Mononuclear cell (primary cell): ENCODE measurements at regions not wholly inside any gene's neighbourhood (a gene's known extent, or its start where the extent isn't known, plus 50 kb on each side); places are given as distances from the start of the nearest gene placed in this dataset.

Experiments used
- H3K27me3 ChIP-seq: 2 replicates; pipeline ENCODE4 v1.6.0; 2011; ENCODE audit warnings: low read length, control low read depth; ENCODE audit not compliant: insufficient read depth
- H3K4me1 ChIP-seq: 2 replicates; pipeline ENCODE4 v1.5.1; 2011; ENCODE audit warnings: mild to moderate bottlenecking, low read length, control low read depth; ENCODE audit not compliant: insufficient read depth
- H3K4me3 ChIP-seq: 2 replicates; pipeline ENCODE4 v1.5.1; 2011; ENCODE audit warnings: mild to moderate bottlenecking, low read length, moderate library complexity
- H3K9me3 ChIP-seq: 2 replicates; pipeline ENCODE4 v1.5.1; 2011; ENCODE audit warnings: low read depth, mild to moderate bottlenecking, control low read depth, low read length

DNA sequence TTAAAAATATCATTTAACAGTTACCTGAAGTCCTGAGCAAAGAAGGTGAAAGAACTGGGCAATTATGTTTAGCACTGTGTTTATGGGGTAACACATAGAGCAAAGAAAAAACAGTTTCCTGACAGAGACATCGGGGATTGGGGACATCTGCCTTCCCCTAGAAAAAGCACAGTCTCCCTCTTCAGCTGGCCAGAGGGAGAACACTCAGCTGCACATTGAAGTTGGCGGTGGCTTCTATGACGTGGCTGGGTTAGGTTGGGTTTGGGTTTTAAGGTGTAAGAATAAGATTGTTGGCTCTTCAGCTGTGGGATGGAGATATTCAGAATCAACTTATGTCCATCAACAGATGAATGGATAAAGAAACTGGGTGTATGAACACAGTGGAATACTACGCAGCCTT is 124.0 kb upstream of the DTNBP1 start:
- Histone ChIP-seq H3K4me3 (no peak overlapping the region), H3K4me1 (no peaks in the 10 kb centered on the region), H3K27me3 (no peaks in the 10 kb centered on the region), H3K9me3 (no peaks in the 10 kb centered on the region)

DNA sequence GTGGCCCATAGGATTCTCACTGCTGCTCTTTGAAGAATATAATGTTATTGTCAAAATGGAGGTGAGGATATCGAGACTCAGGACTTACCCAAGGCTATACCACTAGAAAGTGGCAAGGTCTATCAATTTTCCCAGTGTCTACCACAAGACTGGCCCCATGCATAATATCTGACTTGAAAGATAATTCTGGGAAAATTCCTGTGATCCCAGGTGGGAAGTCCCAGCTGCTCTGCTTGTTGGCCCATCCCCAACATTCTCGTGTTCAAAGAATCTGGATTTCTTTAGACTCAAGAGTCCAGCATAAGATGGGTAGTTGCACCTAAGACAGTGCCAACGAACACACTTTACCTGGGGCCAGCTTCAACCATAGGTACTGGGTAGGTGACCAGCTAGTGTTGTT is 120.7 kb upstream of the DTNBP1 start:
- Histone ChIP-seq H3K27me3 (no peaks in the 10 kb centered on the region), H3K4me3 (no peak overlapping the region), H3K9me3 (no peaks in the 10 kb centered on the region), H3K4me1 (no peaks in the 10 kb centered on the region)

DNA sequence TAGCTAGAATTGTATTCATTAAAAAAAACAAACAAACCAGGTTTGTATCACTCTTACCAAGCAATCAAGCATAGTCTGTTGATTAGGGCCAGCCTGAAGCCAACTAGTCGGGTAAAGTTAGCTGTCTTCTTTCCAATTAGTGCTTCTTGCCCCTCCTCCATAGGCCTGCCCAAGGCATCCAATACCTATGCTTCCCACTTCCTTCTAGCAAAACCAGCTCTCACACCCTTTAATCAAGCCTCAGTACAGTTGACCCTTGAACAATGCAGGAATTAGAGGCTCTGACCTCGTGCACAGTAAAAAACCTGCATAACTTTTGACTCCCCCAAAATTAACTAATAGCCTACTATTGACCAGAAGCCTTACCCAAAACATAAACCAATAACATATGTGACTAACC is 119.1 kb upstream of the DTNBP1 start:
- H3K4me1 ChIP-seq: no peaks in the 10 kb centered on the region
- H3K4me3 ChIP-seq: no peak overlapping the region
- H3K27me3 ChIP-seq: no peaks in the 10 kb centered on the region
- no peaks in the 10 kb centered on the region for H3K9me3 ChIP-seq

DNA sequence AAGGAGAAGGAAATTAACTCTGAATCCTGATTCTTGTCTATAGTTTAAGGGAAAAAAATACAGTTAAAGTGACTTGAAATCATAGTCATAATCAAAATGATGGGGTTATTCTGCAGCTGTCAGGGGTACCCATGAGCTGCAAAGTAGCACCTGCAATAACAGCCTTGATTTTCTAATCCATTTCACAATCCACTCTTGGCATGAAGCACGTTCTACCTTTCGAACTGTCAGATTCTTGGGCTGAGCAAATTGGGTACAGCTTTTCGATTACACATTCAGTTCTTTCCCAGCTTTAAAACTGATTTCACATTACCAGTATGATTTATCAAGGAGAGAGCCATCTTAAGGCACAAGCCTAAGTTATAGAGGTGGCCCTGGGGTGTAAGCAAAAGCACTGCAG is 118.5 kb upstream of the DTNBP1 start:
- no peaks in the 10 kb centered on the region for H3K4me1 ChIP-seq
- H3K27me3 ChIP-seq: no peaks in the 10 kb centered on the region
- H3K9me3 ChIP-seq: no peaks in the 10 kb centered on the region
- no peak overlapping the region for H3K4me3 ChIP-seq

DNA sequence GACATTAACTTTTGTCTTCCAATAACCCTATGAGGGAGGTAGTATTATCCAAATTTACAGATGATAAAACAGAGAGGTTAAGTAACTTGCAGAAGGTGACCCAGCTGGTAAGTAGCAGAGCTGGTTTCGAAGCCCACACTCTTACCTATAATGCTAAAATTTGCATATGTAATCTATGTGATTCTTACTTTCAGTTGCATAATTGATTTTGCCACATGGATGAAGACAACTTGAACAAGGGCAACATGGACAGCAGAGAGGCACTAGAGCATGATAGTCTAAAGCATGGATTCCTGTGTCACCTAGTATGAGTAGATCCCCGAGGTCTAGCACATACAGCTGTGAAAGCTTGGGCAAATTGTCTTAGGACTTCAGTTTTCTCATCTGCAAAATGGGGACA is 117.6 kb upstream of the DTNBP1 start:
- H3K9me3 ChIP-seq: no peaks in the 10 kb centered on the region
- no peak overlapping the region for H3K4me3 ChIP-seq
- no peaks in the 10 kb centered on the region for H3K4me1 ChIP-seq
- H3K27me3 ChIP-seq: no peaks in the 10 kb centered on the region

GRCh38 chr6:15779726-15780125 is 116.9 kb upstream of the DTNBP1 start:
- H3K27me3 ChIP-seq: no peaks in the 10 kb centered on the region

DNA sequence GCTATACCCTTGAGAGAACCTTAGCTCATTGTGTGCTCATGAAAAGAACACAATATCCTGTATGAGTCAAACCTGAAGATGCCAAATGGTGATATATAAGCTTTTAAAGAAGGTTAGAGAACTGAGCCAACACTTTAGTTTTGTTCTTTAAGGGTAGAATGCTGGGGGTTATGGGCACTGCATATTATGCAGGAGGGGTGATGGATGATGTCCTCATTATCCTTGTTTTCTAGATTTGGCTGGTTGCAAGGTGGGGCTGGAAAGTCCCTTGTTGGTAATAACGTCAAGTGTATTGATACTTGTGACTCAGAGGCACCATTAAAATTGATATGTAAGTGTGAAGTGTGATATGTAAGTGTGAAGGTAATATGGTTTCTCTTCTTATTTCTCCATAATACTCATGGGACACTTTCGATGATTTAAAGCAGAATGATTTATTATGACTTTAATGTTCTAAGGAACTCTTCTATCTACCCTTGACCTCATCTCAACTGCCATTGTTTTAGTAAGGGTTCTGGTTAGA is 113.7 kb upstream of the DTNBP1 start:
- Histone ChIP-seq H3K4me1 (no peaks in the 10 kb centered on the region), H3K9me3 (no peaks in the 10 kb centered on the region), H3K27me3 (no peaks in the 10 kb centered on the region), H3K4me3 (no peak overlapping the region)

More at GRCh38 chr6:15779726-15780125, 116.9 kb upstream of the DTNBP1 start:
- H3K9me3 ChIP-seq: no peaks in the 10 kb centered on the region
- no peaks in the 10 kb centered on the region for H3K4me1 ChIP-seq
- no peak overlapping the region for H3K4me3 ChIP-seq

- Histone ChIP-seq H3K27me3 (no peaks in the 10 kb centered on the region), H3K9me3 (no peaks in the 10 kb centered on the region), H3K4me1 (no peaks in the 10 kb centered on the region), H3K4me3 (no peak overlapping the region)
Measured at GRCh38 chr6:15775741-15776140, 112.9 kb upstream of the DTNBP1 start.

DNA sequence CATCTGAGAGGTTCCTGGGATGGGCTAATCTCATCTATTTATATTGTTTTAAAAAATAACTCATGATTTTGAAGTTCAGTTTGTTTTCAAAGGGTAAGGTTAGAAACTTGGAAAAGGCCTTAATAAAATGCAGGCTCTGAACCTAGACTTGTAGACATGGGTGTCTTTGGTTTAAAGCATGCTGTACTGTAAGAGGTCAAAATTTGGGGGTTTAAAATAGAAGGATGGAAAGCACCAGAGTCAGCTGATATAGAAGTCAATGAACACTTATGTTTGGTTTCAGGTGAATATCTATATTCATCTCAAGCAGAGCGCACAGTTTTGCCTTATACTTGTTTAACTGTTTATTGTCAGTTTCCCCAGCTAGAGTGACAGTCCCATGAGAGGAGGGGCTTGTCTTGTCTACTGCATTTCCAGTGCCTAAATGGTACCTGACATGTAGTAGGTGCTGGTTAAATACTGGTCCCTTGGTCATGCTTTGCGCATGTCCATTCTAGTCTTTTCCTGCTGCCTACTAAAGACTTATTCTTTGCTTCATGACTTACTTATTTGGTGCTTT is 112.3 kb upstream of the DTNBP1 start:
- Histone ChIP-seq H3K4me1 (no peaks in the 10 kb centered on the region), H3K27me3 (no peaks in the 10 kb centered on the region), H3K9me3 (no peaks in the 10 kb centered on the region), H3K4me3 (no peak overlapping the region)

GRCh38 chr6:15773806-15774410 is 111.1 kb upstream of the DTNBP1 start:
- Histone ChIP-seq H3K9me3 (no peaks in the 10 kb centered on the region), H3K4me1 (no peaks in the 10 kb centered on the region), H3K27me3 (no peaks in the 10 kb centered on the region), H3K4me3 (no peak overlapping the region)

DNA sequence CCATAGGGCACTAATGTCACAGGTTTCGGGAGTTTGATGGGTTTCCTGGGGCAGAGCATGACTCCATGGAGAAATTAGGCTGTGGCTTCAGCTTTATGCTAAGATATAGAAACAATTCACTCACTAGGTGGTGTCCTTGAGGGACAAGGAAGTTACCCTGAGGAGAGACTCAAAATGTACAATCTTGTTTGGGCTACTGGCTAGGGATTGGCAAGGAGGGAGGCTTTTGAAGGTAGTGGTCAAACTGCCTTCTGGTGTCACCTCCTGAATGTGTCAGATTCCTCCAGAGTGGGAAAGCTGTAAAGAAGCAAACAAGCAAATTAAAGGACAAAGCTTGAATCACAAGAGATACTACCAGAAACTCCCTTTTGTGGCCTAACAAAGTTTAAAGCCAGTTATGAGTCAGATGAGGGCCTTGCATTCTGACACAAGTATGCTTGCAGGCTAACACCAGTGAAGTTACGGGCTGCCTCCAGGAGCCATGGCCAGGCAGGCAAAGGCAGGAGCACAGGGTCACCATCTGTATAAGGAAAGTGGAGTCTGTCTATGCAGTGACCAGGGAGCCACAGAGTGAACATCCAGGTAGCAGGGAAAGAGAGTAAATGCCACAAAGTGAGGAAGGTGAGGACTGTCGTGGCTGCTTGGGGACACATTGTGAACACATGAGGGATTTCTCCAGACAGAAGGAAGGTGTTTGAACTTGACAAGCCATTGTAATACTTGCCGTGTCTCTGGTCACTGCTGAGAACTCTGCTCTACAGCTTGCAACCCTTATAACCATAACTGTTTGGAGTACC is 107.7 kb upstream of the DTNBP1 start:
- Histone ChIP-seq H3K4me1 (no peaks in the 10 kb centered on the region), H3K27me3 (no peaks in the 10 kb centered on the region), H3K9me3 (no peaks in the 10 kb centered on the region), H3K4me3 (no peak overlapping the region)

DNA sequence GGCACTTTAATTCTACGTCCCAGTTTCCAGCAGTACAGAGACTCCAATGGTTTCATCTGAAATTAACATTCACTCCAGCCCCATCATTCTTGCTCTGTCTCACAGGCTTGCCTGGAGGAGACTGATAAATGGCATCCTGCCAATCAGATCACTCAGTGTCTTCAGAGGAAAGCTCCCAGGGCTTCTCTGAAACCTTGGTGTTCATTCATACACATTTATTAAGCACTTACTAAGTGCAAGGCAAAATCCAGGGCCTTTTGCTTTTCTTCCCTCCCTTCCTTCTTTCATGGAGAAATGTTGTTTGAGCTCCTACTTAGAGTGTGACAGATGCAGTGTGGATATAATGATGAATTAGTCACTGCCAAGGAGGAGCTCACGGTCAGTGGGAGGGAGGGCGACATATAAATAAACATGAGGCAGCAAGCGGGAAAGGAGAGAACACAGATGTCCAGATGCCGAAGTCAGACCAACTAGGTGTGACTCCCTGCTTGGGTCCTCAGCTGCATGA is 106.7 kb upstream of the DTNBP1 start:
- H3K4me3 ChIP-seq: no peak overlapping the region
- no peaks in the 10 kb centered on the region for H3K4me1 ChIP-seq
- H3K9me3 ChIP-seq: no peaks in the 10 kb centered on the region
- no peaks in the 10 kb centered on the region for H3K27me3 ChIP-seq

GRCh38 chr6:15768999-15769398 is 106.2 kb upstream of the DTNBP1 start:
- no peaks in the 10 kb centered on the region for H3K27me3 ChIP-seq
- no peak overlapping the region for H3K4me3 ChIP-seq
- H3K9me3 ChIP-seq: no peaks in the 10 kb centered on the region
- no peaks in the 10 kb centered on the region for H3K4me1 ChIP-seq

GRCh38 chr6:15763837-15764236 is 101.0 kb upstream of the DTNBP1 start:
- Histone ChIP-seq H3K4me3 (no peak overlapping the region), H3K27me3 (no peaks in the 10 kb centered on the region), H3K9me3 (no peaks in the 10 kb centered on the region), H3K4me1 (no peaks in the 10 kb centered on the region)

DNA sequence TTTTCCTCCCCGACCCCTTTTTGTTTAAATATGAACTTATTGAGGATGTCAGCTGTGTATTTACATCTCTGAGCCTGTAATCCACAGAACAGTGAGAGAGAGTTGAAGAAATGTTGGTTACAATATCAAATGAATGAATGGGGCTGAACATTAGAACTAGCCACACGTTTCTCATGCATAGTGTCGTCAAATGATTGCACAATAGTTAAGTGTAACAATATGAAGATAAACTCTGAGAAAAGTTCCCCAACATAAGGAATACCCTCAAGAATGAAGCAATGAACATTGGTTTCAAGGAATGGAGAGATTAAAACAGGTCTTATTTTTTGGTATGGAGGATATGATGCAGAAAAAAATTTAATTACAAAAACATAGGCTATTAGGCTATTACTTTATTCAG is 100.5 kb upstream of the DTNBP1 start:
- Histone ChIP-seq H3K4me1 (no peaks in the 10 kb centered on the region), H3K27me3 (no peaks in the 10 kb centered on the region), H3K9me3 (no peaks in the 10 kb centered on the region), H3K4me3 (no peak overlapping the region)
